OCI-LY7 (cell line): ENCODE measurements at regions not wholly inside any gene's neighbourhood (a gene's known extent, or its start where the extent isn't known, plus 50 kb on each side); places are given as distances from the start of the nearest gene placed in this dataset.

ENCODE experiments used
- CTCF ChIP-seq: fragments of 200-600 bp; sonication (generic); conservative IDR thresholded peaks from 2 replicates; pipeline ENCODE4 v1.5.1; 2014; ENCODE audit warnings: mild to moderate bottlenecking, antibody characterized with exemption, low read length, moderate library complexity, mixed read lengths
- EZH2phosphoT487 ChIP-seq: fragments of 200-600 bp; sonication (generic); IDR thresholded peaks from 2 replicates; pipeline ENCODE4 v1.6.1; 2018; ENCODE audit warnings: low read depth, borderline replicate concordance, mild to moderate bottlenecking, mixed run types, antibody characterized with exemption, low read length, moderate library complexity, mixed read lengths

- no peak for TF ChIP-seq CTCF
- TF ChIP-seq EZH2phosphoT487, result no peak
These were observed 356.6 kb upstream of the SNX7 start for GRCh38 chr1:98304888-98305287.
